ENCODE measurements at regions not wholly inside any gene's neighbourhood (a gene's known extent, or its start where the extent isn't known, plus 50 kb on each side); places are given as distances from the start of the nearest gene placed in this dataset.

DNA sequence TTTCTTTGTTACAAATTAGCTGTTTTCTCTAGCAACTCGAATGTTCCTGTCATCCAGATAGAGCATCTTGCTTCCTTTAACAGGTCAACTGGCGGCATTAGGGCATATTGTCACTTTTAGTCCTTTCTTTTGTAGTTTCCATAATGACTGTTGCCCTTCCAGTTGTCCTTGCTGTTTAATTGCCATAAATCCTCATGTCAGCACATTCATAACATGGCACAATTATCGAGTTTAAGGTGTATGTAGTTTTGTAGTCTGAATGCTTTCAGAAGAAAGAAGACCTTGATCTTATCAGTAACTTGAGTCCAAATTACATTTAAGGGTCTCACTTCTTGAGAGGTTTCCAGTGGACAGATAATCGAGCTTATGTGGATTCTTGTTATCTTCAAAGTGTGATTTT, 161.7 kb upstream of the CDH12 start:
- WGBS, result 42% methylated on average over 4 of the region's 4 CpGs
- DNase-seq (ENCODE audit: low spot score), result no peak
- intact Hi-C loops (cut with DNase I), result no loop called here
- H3K36me3 ChIP-seq, result no peaks in the 10 kb centered on the region
- TF ChIP-seq POLR2AphosphoS5 (IDR thresholded peaks at IDR 0.05), result no peak
- TF ChIP-seq CTCF (IDR thresholded peaks at IDR 0.05), result no peak
- TF ChIP-seq POLR2A (IDR thresholded peaks at IDR 0.05), result no peak
- H3K9me3 ChIP-seq, result no peaks in the 10 kb centered on the region
- no peak overlapping the region for H3K27ac ChIP-seq
- H3K4me1 ChIP-seq (replicated peaks), result no peaks in the 10 kb centered on the region
- H3K4me3 ChIP-seq, result no peak overlapping the region
- H3K27me3 ChIP-seq (replicated peaks; ENCODE audit: insufficient read depth), result no peaks in the 10 kb centered on the region

DNA sequence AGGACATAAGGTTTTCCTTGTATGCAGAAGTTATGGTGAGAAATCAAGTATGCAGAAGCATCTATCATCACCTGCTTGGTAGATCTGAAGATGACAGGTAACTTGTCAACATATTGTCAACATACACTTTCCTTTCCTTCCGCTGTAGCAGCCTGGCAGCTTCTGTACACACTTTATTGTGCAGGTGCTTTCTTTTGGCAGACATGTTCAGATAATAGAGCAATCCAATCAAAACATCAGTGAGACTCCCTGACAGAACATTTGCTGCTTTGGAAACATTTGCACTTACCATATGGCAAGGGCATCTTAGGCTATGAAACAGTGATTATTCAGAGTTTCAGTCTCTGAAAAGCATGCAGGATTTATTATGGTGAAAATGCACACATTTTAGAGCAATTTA, 161.1 kb upstream of the CDH12 start:
- Histone ChIP-seq H3K27ac (no peak overlapping the region), H3K9me3 (no peaks in the 10 kb centered on the region), H3K4me1 (replicated peaks) (no peaks in the 10 kb centered on the region), H3K36me3 (no peaks in the 10 kb centered on the region), H3K4me3 (no peak overlapping the region), H3K27me3 (replicated peaks; ENCODE audit: insufficient read depth) (no peaks in the 10 kb centered on the region)
- TF ChIP-seq CTCF (IDR thresholded peaks at IDR 0.05) (no peak), POLR2AphosphoS5 (IDR thresholded peaks at IDR 0.05) (no peak), POLR2A (IDR thresholded peaks at IDR 0.05) (no peak)
- no peak for DNase-seq (ENCODE audit: low spot score)
- 61% methylated on average over 1 of the region's 1 CpG for WGBS
- intact Hi-C loops (cut with DNase I), result no loop called here

GRCh38 chr5:23013395-23013998, 160.4 kb upstream of the CDH12 start:
- no peaks in the 10 kb centered on the region for H3K36me3 ChIP-seq
- H3K9me3 ChIP-seq, result no peaks in the 10 kb centered on the region
- H3K4me1 ChIP-seq (replicated peaks), result no peaks in the 10 kb centered on the region
- no peak overlapping the region for H3K27ac ChIP-seq
- WGBS, result 51% methylated on average over 4 of the region's 4 CpGs
- H3K27me3 ChIP-seq (replicated peaks; ENCODE audit: insufficient read depth), result no peaks in the 10 kb centered on the region
- intact Hi-C loops (cut with DNase I), result no loop called here
- peak overlapping the region in 1 of 2 donors; percentile 4 for H3K4me3 ChIP-seq
- TF ChIP-seq POLR2A (IDR thresholded peaks at IDR 0.05) (no peak), CTCF (IDR thresholded peaks at IDR 0.05) (no peak), POLR2AphosphoS5 (IDR thresholded peaks at IDR 0.05) (no peak)
- no peak for DNase-seq (ENCODE audit: low spot score)

- no peak for DNase-seq (ENCODE audit: low spot score)
- Histone ChIP-seq H3K9me3 (no peaks in the 10 kb centered on the region), H3K27ac (no peak overlapping the region), H3K27me3 (replicated peaks; ENCODE audit: insufficient read depth) (no peaks in the 10 kb centered on the region), H3K4me1 (replicated peaks) (no peaks in the 10 kb centered on the region), H3K36me3 (no peaks in the 10 kb centered on the region), H3K4me3 (peak overlapping the region in 1 of 2 donors; percentile 4)
- 59% methylated on average over 5 of the region's 5 CpGs for WGBS
- intact Hi-C loops (cut with DNase I), result no loop called here
- no peak for TF ChIP-seq POLR2A (IDR thresholded peaks at IDR 0.05)
- no peak for TF ChIP-seq CTCF (IDR thresholded peaks at IDR 0.05)
- TF ChIP-seq POLR2AphosphoS5 (IDR thresholded peaks at IDR 0.05), result no peak
Observed at GRCh38 chr5:23012842-23013241, 159.7 kb upstream of the CDH12 start.

DNA sequence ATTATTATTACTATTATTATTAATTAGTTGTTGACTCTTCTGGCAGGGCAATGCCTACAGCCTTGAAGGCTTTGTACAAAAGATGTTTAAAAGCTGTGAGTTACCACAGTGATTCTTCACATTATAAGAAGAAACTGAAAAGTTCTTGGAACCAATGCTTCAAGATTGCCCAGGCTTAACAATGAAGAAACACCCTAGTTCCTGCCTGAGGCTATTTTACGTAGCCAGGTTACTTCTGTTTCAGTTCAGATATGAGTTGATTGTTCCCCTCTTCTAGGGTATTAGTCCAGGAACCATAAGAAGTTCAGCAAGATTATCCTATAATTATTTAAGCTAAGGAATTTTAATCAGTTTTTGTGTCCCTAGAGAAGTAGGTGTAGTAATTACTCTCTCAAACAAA, 154.6 kb upstream of the CDH12 start:
- intact Hi-C loops (cut with DNase I), result no loop called here
- Histone ChIP-seq H3K4me3 (no peak overlapping the region), H3K4me1 (replicated peaks) (no peaks in the 10 kb centered on the region), H3K27me3 (replicated peaks; ENCODE audit: insufficient read depth) (no peaks in the 10 kb centered on the region), H3K36me3 (no peaks in the 10 kb centered on the region), H3K9me3 (no peaks in the 10 kb centered on the region), H3K27ac (no peak overlapping the region)
- DNase-seq (ENCODE audit: low spot score), result no peak
- TF ChIP-seq POLR2A (IDR thresholded peaks at IDR 0.05), result no peak
- 63% methylated on average over 1 of the region's 1 CpG for WGBS

All from prostate gland (tissue), 2 donors.